ENCODE measurements at regions not wholly inside any gene's neighbourhood (a gene's known extent, or its start where the extent isn't known, plus 50 kb on each side); places are given as distances from the start of the nearest gene placed in this dataset.
"Not testable (repeated sequence)": the region's sequence is repeated elsewhere in the genome, so short reads cannot be mapped to it uniquely, and the experiment has no call there.

GRCh38 chrX:33855251-33855650 is 276.9 kb downstream of the FAM47A start:
- Mint-ChIP-seq H3K4me1 (no peaks in the 10 kb centered on the region), H3K4me3 (no peak overlapping the region), H3K27me3 (no peaks in the 10 kb centered on the region), H3K36me3 (no peaks in the 10 kb centered on the region), H3K9me3 (ENCODE audit: low read depth) (no peaks in the 10 kb centered on the region), H3K27ac (no peak overlapping the region)
- CTCF ChIA-PET = no interaction called here
- DNase-seq (no peak), ATAC-seq (no peak)

DNA sequence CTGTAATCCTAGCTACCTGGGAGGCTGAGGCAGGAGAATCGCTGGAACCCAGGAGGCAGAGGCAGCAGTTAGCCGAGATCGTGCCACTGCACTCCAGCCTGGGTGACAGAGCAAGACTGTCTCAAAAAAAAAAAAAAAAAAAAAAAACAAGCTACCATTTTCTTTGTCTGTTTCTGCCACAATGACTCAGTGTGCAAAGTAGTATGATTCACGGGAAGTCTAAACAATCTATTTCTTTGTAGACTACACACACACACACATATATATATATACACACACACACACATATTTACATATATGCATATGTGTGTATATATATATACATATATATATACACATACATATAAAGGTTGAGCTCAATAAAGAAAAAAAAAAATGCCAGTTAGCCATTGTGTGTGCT is 280.0 kb downstream of the FAM47A start:
- H3K36me3 Mint-ChIP-seq; CTCF ChIA-PET; H3K27ac Mint-ChIP-seq; DNase-seq; H3K9me3 Mint-ChIP-seq (ENCODE audit: low read depth); H3K4me1 Mint-ChIP-seq; H3K27me3 Mint-ChIP-seq; ATAC-seq; H3K4me3 Mint-ChIP-seq: not testable (repeated sequence)

- Mint-ChIP-seq H3K36me3 (no peaks in the 10 kb centered on the region), H3K27me3 (no peaks in the 10 kb centered on the region), H3K27ac (no peak overlapping the region), H3K4me3 (no peak overlapping the region), H3K9me3 (ENCODE audit: low read depth) (peaks cover 3% of the 10 kb centered on the region), H3K4me1 (no peaks in the 10 kb centered on the region)
- CTCF ChIA-PET = no interaction called here
- no peak for ATAC-seq
- DNase-seq = no peak
These were observed 291.9 kb downstream of the FAM47A start for GRCh38 chrX:33840176-33840575.

GRCh38 chrX:33831211-33831610 is 300.9 kb downstream of the FAM47A start:
- Mint-ChIP-seq H3K27ac (no peak overlapping the region), H3K27me3 (no peaks in the 10 kb centered on the region), H3K4me1 (no peaks in the 10 kb centered on the region), H3K4me3 (no peak overlapping the region), H3K9me3 (ENCODE audit: low read depth) (no peaks in the 10 kb centered on the region), H3K36me3 (no peaks in the 10 kb centered on the region)
- no peak for DNase-seq
- no peak for ATAC-seq
- CTCF ChIA-PET = no interaction called here

DNA sequence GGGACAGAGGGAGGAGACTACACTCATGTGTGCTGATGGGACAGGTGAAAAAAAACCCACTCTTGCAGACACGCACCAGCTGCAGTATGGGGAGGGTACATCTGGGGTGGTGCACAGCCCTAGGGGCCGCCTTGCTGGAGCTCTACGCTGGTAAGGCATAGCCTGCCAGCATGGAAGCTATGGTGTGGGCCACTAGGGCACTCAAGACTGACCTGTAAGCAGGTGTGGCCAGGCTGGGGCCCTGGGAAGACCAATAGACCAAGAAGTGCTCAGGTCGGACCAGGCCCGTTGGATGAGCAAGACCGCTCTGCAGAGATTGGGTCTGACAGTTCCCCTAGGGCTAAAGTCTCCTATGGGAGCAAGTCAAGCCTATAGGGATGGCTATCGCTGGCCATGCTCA is 314.8 kb downstream of the FAM47A start:
- H3K27me3 Mint-ChIP-seq = no peaks in the 10 kb centered on the region
- ATAC-seq (no peak), DNase-seq (no peak)
- H3K27ac Mint-ChIP-seq = no peak overlapping the region
- peaks cover 5% of the 10 kb centered on the region for H3K9me3 Mint-ChIP-seq (ENCODE audit: low read depth)
- H3K4me1 Mint-ChIP-seq = no peaks in the 10 kb centered on the region
- no peak overlapping the region for H3K4me3 Mint-ChIP-seq
- CTCF ChIA-PET = no interaction called here
- H3K36me3 Mint-ChIP-seq = no peaks in the 10 kb centered on the region

DNA sequence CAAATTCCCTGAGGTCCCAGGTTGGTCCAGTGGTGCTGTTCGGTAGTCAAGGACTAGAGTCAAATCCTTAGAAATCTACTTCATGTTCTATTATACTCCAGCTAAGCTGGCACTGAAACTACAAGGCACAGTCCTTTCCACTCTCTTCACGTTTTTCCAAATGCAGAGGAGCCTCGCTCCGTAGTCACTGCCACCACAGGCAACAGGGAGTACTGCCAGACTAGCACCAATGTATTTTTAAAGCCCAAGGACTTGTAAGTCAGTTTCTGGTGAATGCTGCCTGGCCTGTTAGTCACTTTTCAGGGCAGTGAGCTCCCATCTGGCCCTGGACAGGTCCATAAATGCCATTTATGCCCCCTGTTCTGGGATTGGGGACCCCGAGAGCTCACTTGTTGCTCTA is 323.5 kb downstream of the FAM47A start:
- peaks cover 3% of the 10 kb centered on the region for H3K9me3 Mint-ChIP-seq (ENCODE audit: low read depth)
- H3K27ac Mint-ChIP-seq = no peak overlapping the region
- H3K27me3 Mint-ChIP-seq = no peaks in the 10 kb centered on the region
- no peaks in the 10 kb centered on the region for H3K4me1 Mint-ChIP-seq
- CTCF ChIA-PET = no interaction called here
- DNase-seq (no peak), ATAC-seq (no peak)
- no peaks in the 10 kb centered on the region for H3K36me3 Mint-ChIP-seq
- H3K4me3 Mint-ChIP-seq = no peak overlapping the region

- Mint-ChIP-seq H3K27me3 (no peaks in the 10 kb centered on the region), H3K4me1 (no peaks in the 10 kb centered on the region), H3K27ac (no peak overlapping the region), H3K4me3 (no peak overlapping the region), H3K36me3 (no peaks in the 10 kb centered on the region), H3K9me3 (ENCODE audit: low read depth) (no peaks in the 10 kb centered on the region)
- CTCF ChIA-PET = no interaction called here
- DNase-seq (no peak), ATAC-seq (no peak)
These were observed 347.6 kb downstream of the FAM47A start for GRCh38 chrX:33784548-33784947.

DNA sequence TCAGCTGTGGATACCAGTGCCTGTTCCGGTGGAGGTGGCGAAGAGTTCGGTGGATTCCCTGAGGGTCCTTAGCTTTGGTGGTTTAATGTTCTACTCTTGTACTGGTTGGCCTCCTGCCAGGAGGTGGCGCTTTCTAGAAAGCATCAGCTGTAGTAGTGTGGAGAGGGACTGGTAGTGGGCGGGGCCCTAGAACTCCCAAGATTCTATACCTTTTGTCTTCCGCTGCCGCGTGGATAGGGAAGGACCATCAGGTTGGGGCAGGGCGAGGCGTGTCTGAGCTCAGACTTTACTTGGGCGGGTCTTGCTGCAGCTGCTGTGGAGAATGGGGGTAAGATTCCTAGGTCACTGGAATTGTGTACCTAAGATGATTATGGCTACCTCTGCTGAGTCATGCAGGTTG is 390.3 kb downstream of the FAM47A start:
- no peaks in the 10 kb centered on the region for H3K4me1 Mint-ChIP-seq
- ATAC-seq (no peak), DNase-seq (no peak)
- no peak overlapping the region for H3K4me3 Mint-ChIP-seq
- no peaks in the 10 kb centered on the region for H3K36me3 Mint-ChIP-seq
- H3K27ac Mint-ChIP-seq = no peak overlapping the region
- H3K9me3 Mint-ChIP-seq (ENCODE audit: low read depth) = peaks cover 10% of the 10 kb centered on the region
- no peaks in the 10 kb centered on the region for H3K27me3 Mint-ChIP-seq
- CTCF ChIA-PET = no interaction called here

DNA sequence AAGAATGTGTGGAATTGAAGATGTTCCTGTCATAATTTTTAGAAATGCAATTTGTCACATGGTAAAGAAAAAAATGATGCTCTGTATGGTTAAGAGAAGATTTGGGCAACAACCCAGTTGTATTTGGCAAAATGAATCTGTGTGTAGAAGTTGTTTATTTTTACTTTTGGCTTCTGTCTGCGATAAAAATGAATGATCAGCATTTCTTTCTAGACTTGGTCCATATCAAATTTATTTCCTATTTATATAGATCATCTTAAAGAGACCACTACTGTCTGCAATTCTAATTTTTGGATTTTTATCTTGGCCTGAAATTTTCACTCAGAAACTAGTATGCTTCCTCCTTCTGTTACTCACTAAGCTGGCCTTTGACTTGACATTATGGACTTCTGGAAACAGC is 396.9 kb downstream of the FAM47A start:
- Mint-ChIP-seq H3K36me3 (no peaks in the 10 kb centered on the region), H3K4me3 (no peak overlapping the region), H3K9me3 (ENCODE audit: low read depth) (peaks cover 10% of the 10 kb centered on the region), H3K27ac (no peak overlapping the region), H3K4me1 (no peaks in the 10 kb centered on the region), H3K27me3 (no peaks in the 10 kb centered on the region)
- no peak for DNase-seq
- CTCF ChIA-PET = no interaction called here
- no peak for ATAC-seq

DNA sequence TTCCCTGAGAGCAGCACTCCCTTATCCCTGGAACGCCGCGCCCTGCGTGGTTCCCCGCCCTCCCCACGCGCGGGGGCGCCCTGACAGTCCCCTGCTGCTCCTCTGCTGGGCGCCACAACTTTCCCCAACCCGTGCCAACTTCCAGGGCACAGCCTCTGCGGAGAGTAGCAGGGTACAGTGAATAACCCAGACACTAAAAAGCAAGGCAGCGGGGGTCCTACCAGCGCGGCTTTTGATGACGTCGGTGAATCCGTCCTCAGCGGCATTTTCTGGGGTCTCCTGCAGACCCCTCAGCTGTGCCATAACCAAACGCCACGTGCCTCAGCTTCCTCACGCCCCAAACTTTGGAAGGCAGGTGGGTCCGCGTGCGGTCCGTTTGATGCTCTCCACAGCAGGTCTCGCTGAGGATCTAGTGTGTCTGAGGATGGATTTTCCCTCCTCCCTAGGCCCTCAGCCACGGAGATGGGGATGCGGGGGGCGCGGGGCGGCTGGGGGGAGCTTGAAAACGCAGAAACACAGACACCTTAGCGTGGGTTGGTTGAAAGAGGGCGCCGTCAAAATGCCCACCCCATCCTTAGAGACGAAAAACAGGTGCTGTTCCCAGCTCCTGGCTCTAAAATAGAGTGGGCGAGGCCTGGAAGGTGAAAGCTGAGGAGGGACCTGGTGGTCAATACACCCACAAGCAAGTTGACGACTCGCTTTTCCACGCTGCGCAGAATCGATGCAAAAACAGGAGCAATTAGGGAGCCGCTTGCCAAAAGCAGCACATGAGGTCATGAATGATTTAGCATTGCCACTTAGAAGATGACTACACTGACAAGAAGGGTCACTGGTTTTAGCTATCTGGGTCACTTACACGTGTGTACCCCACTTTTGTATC is 405.6 kb downstream of the FAM47A start:
- H3K4me3 Mint-ChIP-seq = no peak overlapping the region
- H3K4me1 Mint-ChIP-seq = no peaks in the 10 kb centered on the region
- H3K27ac Mint-ChIP-seq = no peak overlapping the region
- no peak for ATAC-seq
- CTCF ChIA-PET = no interaction called here
- DNase-seq = no peak
- no peaks in the 10 kb centered on the region for H3K27me3 Mint-ChIP-seq
- no peaks in the 10 kb centered on the region for H3K36me3 Mint-ChIP-seq
- H3K9me3 Mint-ChIP-seq (ENCODE audit: low read depth) = no peaks in the 10 kb centered on the region

GRCh38 chrX:33725535-33726210 is 406.4 kb downstream of the FAM47A start:
- no peak for DNase-seq
- Mint-ChIP-seq H3K36me3 (no peaks in the 10 kb centered on the region), H3K27ac (no peak overlapping the region), H3K4me1 (no peaks in the 10 kb centered on the region), H3K4me3 (peak overlapping the region; percentile 21), H3K9me3 (ENCODE audit: low read depth) (no peaks in the 10 kb centered on the region), H3K27me3 (no peaks in the 10 kb centered on the region)
- no peak for ATAC-seq
- CTCF ChIA-PET = no interaction called here

DNA sequence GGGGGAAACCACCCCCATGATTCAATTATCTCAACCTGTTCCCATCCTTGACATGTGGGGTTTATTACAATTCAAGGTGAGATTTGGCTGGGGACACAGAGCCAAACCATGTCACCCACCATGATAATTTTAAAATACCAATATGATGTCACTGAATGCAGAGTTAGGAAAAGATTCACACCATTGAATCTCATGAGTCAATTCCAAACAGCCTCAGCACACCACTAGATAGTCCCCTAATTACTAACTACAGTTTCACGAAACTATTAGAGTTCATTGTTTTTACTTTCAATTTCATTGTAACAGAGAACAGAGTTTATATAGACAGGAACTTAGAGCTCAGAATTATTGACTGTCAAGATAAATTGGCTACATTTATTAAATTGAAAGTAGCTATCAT is 410.2 kb downstream of the FAM47A start:
- Mint-ChIP-seq H3K4me1 (no peaks in the 10 kb centered on the region), H3K27me3 (no peaks in the 10 kb centered on the region), H3K36me3 (no peaks in the 10 kb centered on the region), H3K4me3 (no peak overlapping the region), H3K9me3 (ENCODE audit: low read depth) (no peaks in the 10 kb centered on the region), H3K27ac (no peak overlapping the region)
- DNase-seq (no peak), ATAC-seq (no peak)
- CTCF ChIA-PET = no interaction called here

GRCh38 chrX:33686105-33686504 is 446.0 kb downstream of the FAM47A start:
- Mint-ChIP-seq H3K27ac (no peak overlapping the region), H3K27me3 (no peaks in the 10 kb centered on the region), H3K36me3 (no peaks in the 10 kb centered on the region), H3K4me1 (no peaks in the 10 kb centered on the region), H3K9me3 (ENCODE audit: low read depth) (no peaks in the 10 kb centered on the region), H3K4me3 (no peak overlapping the region)
- DNase-seq (no peak), ATAC-seq (no peak)
- CTCF ChIA-PET = no interaction called here

All from activated CD8-positive, alpha-beta memory T cell treated with anti-CD3 and anti-CD28 coated beads, Interleukin-2, amount 10 ng/mL, durations not matched to agents 7 days and 5 days (primary cell).